ENCODE measurements at regions not wholly inside any gene's neighbourhood (a gene's known extent, or its start where the extent isn't known, plus 50 kb on each side); places are given as distances from the start of the nearest gene placed in this dataset.

GRCh38 chr9:1383899-1384455 is 333.8 kb downstream of the DMRT2 start:
- Histone ChIP-seq H3K36me3 (ENCODE audit: insufficient read depth, low read length) (no peaks in the 10 kb centered on the region), H3K27me3 (ENCODE audit: insufficient read depth, low read depth, low read length) (no peaks in the 10 kb centered on the region), H3K27ac (ENCODE audit: low read length) (no peak overlapping the region), H3K9me3 (ENCODE audit: low read length) (no peaks in the 10 kb centered on the region), H3K9ac (ENCODE audit: low read length) (no peak overlapping the region), H4K20me1 (ENCODE audit: insufficient read depth) (no peaks in the 10 kb centered on the region), H3K9me2 (ENCODE audit: insufficient read depth, low read length) (no peaks in the 10 kb centered on the region), H2AFZ (ENCODE audit: low read depth, low read length) (no peak overlapping the region), H3K4me2 (ENCODE audit: low read length) (no peak overlapping the region), H3F3A (ENCODE audit: insufficient read depth, low read length, poor library complexity, severe bottlenecking) (no peaks in the 10 kb centered on the region), H3K79me2 (replicated peaks; ENCODE audit: insufficient read depth, low read length) (no peaks in the 10 kb centered on the region), H3K4me3 (ENCODE audit: low read length) (no peak overlapping the region)
- TF ChIP-seq CTCF (IDR thresholded peaks at IDR 0.05; ENCODE audit: poor library complexity, severe bottlenecking) (no peak), EZH2 (IDR thresholded peaks at IDR 0.05; ENCODE audit: borderline replicate concordance, insufficient read depth, low read length, poor library complexity, severe bottlenecking) (no peak), MXI1 (conservative IDR thresholded peaks at IDR 0.05; ENCODE audit: poor library complexity, severe bottlenecking) (no peak), REST (IDR thresholded peaks at IDR 0.05; ENCODE audit: borderline replicate concordance) (no peak), SMC3 (conservative IDR thresholded peaks at IDR 0.05; ENCODE audit: poor library complexity) (no peak), EP300 (conservative IDR thresholded peaks at IDR 0.05; ENCODE audit: poor library complexity, severe bottlenecking) (no peak), TAF1 (IDR thresholded peaks at IDR 0.05; ENCODE audit: low read depth) (no peak), RAD21 (conservative IDR thresholded peaks at IDR 0.05) (no peak), POLR2AphosphoS5 (IDR thresholded peaks at IDR 0.05) (no peak)

- Histone ChIP-seq H2AFZ (ENCODE audit: low read depth, low read length) (no peak overlapping the region), H3K36me3 (ENCODE audit: insufficient read depth, low read length) (no peaks in the 10 kb centered on the region), H3K79me2 (replicated peaks; ENCODE audit: insufficient read depth, low read length) (no peaks in the 10 kb centered on the region), H4K20me1 (ENCODE audit: insufficient read depth) (no peaks in the 10 kb centered on the region), H3K27ac (ENCODE audit: low read length) (no peak overlapping the region), H3K9me2 (ENCODE audit: insufficient read depth, low read length) (no peaks in the 10 kb centered on the region), H3K9me3 (ENCODE audit: low read length) (no peaks in the 10 kb centered on the region), H3F3A (ENCODE audit: insufficient read depth, low read length, poor library complexity, severe bottlenecking) (no peaks in the 10 kb centered on the region), H3K9ac (ENCODE audit: low read length) (no peak overlapping the region), H3K4me2 (ENCODE audit: low read length) (no peak overlapping the region), H3K4me3 (ENCODE audit: low read length) (no peak overlapping the region), H3K27me3 (ENCODE audit: insufficient read depth, low read depth, low read length) (no peaks in the 10 kb centered on the region)
- no peak for TF ChIP-seq TAF1 (IDR thresholded peaks at IDR 0.05; ENCODE audit: low read depth)
- no peak for TF ChIP-seq MXI1 (conservative IDR thresholded peaks at IDR 0.05; ENCODE audit: poor library complexity, severe bottlenecking)
- TF ChIP-seq REST (IDR thresholded peaks at IDR 0.05; ENCODE audit: borderline replicate concordance): no peak
- no peak for TF ChIP-seq RAD21 (conservative IDR thresholded peaks at IDR 0.05)
Measured at GRCh38 chr9:1384816-1385215, 334.7 kb downstream of the DMRT2 start.

Data from neural cell (in vitro differentiated cells).